Caki2 (cell line): ENCODE measurements at regions not wholly inside any gene's neighbourhood (a gene's known extent, or its start where the extent isn't known, plus 50 kb on each side); places are given as distances from the start of the nearest gene placed in this dataset.
"Not testable (repeated sequence)": the region's sequence is repeated elsewhere in the genome, so short reads cannot be mapped to it uniquely, and the experiment has no call there.

Experiments
- DNase-seq: peaks from one replicate; pipeline ENCODE4 v3.0.0-alpha.2; 2015; ENCODE audit warnings: low read depth
- in situ Hi-C: cut with HindIII; loops from 2 replicates; pipeline ENCODE4 v1.10.0; 2016; ENCODE audit warnings: low sequenced_read_pairs, low pct_unique_long_range_greater_than_20kb, mixed read lengths

DNA sequence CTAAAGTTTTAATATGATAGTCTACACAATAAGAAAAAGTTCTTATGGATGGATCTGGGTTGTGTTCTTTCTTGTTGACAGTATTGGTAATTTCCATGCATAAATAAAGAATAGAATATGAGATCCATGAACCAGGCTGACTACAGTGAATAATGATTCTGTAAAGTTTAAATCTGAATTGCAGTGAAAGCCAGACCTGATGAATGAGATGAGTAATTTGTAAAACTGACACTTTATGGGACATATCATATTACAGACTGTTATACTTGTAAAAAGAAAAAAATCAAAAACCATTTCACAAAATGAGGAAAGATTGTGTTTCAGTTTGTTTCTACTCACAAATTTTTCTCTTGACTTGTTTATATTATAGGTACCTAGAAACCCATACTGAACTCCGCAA, 164.9 kb upstream of the SCN7A start:
- in situ Hi-C loops, result no loop called here
- DNase-seq, result no peak

GRCh38 chr2:166653185-166653813, 159.2 kb upstream of the SCN7A start:
- DNase-seq, result peak; percentile 56
- in situ Hi-C loops, result no loop called here

DNA sequence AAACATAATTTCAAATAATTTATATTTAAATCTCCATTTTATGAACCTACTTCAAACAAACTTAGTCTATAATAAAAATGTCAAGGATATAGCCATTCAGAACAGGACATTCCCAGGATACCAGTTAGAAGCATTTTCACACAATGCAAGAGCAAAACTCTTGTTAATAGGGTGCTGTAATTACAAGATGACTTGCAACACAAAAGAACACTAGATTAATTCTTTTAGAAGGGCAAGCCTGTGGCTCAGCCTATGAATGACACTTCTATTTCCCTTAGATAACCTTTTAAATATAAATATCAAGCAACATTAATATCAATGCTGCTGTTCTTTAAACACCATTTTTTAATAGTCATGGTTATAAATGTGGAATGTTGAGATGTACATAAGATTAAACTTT, 157.9 kb upstream of the SCN7A start:
- no peak for DNase-seq
- in situ Hi-C loops, result no loop called here

DNA sequence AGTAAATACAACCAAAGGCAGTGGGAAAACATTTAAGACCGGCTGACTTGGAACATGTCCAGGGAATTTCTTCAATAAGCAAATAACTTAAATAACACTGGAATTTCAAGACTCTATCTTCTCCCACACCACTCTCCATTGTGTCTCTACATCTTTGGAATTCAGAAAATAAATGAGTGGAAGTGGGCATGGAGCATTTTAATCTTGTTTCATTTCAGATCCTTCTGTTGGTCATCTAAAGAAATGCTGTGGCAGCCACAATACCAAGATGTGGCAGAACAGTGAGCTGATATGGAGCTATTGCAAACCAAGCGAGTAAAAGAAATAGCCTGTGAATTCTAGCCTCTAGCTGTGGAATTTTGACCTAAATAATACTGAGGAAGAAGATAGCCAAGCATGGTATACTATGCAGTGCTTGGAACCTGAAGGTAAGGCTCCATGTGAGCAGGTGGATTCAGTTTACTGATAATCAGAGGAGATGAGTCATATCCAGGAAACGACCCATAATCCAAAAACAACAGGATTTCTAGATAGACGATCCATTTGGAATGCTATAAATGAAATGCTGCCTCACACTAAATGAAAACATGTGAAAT, 157.1 kb upstream of the SCN7A start:
- in situ Hi-C loops, result no loop called here
- DNase-seq, result peak; percentile 41

DNA sequence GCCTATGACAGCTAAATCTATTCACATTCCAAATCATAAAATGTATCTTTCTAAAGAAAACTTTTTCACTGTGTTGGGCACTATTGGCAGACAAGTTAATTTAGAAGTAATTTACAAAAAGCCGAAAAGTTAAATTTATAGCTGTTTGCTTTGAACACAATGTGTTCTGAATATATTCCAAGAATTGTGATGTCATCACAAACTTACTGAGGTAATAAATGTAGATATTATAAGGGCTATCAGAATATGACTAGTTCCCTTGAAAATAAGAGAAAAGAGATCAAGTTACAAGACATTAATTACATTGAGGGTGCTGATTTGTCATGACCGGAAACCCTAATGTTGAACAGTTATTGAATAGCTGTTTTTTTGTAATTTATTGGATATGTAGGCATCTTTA, 153.9 kb upstream of the SCN7A start:
- in situ Hi-C loops, result no loop called here
- no peak for DNase-seq

- no peak for DNase-seq
- in situ Hi-C loops, result no loop called here
Measured at GRCh38 chr2:166643980-166644379, 149.9 kb upstream of the SCN7A start.

GRCh38 chr2:166641516-166641915, 147.5 kb upstream of the SCN7A start:
- DNase-seq, in situ Hi-C loops: not testable (repeated sequence)

DNA sequence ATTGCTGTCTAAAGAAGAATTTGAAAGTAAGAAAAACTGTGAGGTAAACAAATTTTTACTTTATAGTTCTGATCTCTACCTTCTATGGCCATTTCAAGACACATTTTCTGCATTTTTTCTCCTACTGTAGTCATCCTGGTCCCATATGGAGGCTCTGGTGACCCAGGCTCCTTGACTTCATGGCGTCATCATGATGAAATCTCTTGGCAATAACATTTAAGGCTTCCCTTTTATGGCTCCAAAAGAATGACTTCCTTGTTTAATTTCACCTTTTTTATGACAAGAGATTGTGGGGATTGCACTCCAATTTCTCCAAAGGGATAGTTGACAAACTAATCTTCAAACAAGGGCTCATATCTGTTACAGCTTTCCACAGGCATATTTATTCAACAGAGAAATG, 143.0 kb upstream of the SCN7A start:
- no peak for DNase-seq
- in situ Hi-C loops, result no loop called here

GRCh38 chr2:166634706-166635105, 140.7 kb upstream of the SCN7A start:
- DNase-seq, result no peak
- in situ Hi-C loops, result no loop called here

- in situ Hi-C loops, result no loop called here
- peak; percentile 77 for DNase-seq
Measured at GRCh38 chr2:166632616-166633015, 138.6 kb upstream of the SCN7A start.

DNA sequence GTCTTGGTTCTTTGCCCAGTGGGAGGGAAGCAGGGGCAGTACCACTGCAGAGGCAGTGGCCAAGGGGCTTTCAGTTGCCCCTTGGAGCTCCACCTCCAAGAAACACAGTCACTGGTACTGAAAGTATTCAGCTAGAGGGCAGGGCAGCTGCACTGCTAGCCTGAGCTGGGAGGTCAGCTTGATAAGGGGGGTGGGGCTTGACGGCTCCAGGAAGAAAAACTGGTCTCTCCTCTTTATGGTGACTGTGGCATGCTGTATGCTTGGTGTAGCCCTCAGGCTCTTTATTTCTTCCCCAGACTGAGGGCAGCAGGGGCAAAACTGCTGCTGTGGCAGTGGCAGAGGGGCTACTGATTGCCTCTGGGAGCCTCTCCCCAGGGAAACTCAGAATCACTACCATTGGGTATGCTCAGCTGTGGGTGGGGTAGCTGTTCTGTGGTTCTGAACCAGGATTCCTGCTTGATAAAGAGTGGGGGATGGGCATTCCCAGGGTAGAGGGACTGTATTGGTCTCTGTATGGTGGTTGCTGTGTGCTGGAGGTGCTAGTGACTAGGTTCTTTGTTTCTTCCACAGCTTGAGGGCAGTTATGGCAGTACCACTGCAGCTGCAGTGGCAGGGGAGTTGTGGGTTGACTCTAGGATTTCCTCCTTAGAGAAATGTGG, 134.6 kb upstream of the SCN7A start:
- no peak for DNase-seq
- in situ Hi-C loops, result no loop called here

- in situ Hi-C loops, result no loop called here
Measured at GRCh38 chr2:166627893-166628292, 133.8 kb upstream of the SCN7A start.

DNA sequence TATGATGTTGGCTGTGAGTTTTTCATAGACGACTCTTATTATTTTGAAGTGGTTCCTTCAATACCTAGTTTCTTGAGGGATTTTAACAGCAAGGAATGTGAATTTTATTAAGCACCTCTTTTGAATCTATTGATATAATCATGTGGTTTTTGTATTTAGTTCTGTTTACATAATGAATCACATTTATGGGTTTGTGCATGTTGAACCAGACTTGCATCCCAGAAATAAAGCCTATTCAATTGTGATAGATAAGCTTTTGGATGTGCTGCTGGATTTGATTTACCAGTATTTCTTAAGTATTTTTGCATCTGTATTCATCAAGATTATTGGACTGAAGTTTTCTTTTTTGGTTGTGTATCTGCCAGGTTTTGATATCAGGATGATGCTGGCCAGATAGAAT, 131.6 kb upstream of the SCN7A start:
- in situ Hi-C loops, result no loop called here
- no peak for DNase-seq

More at GRCh38 chr2:166627893-166628292, 133.8 kb upstream of the SCN7A start:
- DNase-seq, result no peak

DNA sequence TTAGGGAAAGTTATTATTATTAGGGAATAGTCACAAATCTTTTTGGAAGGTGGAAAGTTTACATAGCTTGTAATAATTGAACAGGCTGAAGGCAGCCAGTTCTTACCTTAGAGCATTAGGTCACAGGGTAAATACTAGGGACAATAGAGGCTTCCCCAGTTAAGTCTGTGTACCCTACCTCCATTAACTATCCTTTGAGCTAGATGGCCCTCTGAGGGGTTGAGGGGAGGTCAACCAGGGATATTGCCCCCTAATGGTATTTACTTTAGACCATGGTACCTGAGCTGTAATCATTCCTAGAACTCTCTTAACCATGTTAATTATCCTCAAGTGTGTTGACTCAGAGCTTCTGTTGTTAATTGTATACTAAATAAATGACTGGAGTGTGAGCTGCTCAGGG, 120.5 kb upstream of the SCN7A start:
- peak; percentile 12 for DNase-seq
- in situ Hi-C loops, result no loop called here

- DNase-seq, result no peak
- in situ Hi-C loops, result no loop called here
Measured at GRCh38 chr2:166614029-166614428, 120.0 kb upstream of the SCN7A start.

GRCh38 chr2:166613226-166613625, 119.2 kb upstream of the SCN7A start:
- DNase-seq, result no peak
- in situ Hi-C loops, result no loop called here

- DNase-seq, result no peak
Measured at GRCh38 chr2:166612214-166612613, 118.2 kb upstream of the SCN7A start.

GRCh38 chr2:166610913-166611305, 116.9 kb upstream of the SCN7A start:
- in situ Hi-C loops, result no loop called here
- no peak for DNase-seq

More at GRCh38 chr2:166612214-166612613, 118.2 kb upstream of the SCN7A start:
- in situ Hi-C loops, result no loop called here

DNA sequence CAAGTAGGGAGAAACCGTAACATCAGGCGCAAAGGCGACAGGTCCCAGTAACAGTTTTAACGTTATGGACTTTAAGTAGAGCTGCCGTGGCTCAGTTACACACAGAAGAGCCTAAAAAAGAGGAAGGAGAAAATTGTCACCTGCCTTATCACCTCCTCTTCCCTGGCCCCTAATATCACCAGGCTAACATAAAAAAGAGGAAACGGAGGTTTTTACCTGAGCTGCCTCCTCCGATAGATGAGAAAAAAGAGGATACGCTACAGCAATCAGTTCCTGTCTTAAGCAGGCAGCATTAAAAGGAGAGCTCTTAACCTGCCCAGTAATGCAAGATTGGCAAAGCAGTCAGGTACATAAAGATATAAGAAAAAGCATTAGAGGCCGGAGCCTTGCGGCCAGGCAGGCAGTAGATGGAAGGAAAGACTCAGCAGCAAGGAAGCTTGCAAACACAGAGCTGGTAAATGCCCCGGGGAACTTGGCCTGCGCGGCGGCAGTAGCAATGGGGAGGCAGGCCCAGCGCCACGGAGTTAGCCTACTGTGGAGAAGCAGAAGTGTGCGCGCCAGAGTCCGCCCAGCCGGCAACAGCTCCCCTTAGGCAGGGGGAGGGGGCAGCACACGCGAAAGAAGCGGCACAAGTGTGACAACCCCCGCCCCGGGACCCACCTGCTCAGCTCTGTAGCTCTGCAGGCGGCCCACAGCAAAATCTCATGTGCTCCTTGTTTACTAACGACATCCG, 116.3 kb upstream of the SCN7A start:
- in situ Hi-C loops, result no loop called here
- no peak for DNase-seq
